ENCODE measurements at regions not wholly inside any gene's neighbourhood (a gene's known extent, or its start where the extent isn't known, plus 50 kb on each side); places are given as distances from the start of the nearest gene placed in this dataset.

DNA sequence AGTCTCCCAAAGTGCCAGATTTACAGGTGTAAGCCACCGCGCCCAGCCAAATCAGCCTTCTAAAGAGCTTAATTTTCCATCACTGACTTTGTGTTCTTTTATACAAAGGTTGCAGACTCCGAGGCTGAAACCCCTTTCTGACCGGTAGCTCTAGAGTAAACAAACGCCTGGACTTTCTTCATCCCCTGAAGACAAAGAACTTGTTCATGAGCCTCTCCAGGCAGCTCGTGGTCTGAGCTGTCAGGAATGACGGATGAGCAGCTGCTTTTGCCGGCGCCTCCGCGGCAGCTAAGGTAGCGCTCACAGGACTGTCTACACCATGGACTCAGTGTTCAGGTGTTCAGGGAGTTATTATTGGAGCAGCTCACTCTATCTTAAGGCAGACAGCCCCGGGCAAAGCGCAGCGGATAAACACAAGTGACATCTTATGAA lies 128.5 kb upstream of the ERRFI1 start:
- no peaks in the 10 kb centered on the region for H3K79me2 ChIP-seq (ENCODE audit: low read depth)
- DNase-seq: peak; percentile 81 to 95
- no peak overlapping the region for H3K4me3 ChIP-seq
- TF ChIP-seq EZH2 (IDR thresholded peaks at IDR 0.05; ENCODE audit: low read depth): no peak
- TF ChIP-seq, protein P1, sequence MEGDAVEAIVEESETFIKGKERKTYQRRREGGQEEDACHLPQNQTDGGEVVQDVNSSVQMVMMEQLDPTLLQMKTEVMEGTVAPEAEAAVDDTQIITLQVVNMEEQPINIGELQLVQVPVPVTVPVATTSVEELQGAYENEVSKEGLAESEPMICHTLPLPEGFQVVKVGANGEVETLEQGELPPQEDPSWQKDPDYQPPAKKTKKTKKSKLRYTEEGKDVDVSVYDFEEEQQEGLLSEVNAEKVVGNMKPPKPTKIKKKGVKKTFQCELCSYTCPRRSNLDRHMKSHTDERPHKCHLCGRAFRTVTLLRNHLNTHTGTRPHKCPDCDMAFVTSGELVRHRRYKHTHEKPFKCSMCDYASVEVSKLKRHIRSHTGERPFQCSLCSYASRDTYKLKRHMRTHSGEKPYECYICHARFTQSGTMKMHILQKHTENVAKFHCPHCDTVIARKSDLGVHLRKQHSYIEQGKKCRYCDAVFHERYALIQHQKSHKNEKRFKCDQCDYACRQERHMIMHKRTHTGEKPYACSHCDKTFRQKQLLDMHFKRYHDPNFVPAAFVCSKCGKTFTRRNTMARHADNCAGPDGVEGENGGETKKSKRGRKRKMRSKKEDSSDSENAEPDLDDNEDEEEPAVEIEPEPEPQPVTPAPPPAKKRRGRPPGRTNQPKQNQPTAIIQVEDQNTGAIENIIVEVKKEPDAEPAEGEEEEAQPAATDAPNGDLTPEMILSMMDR (conservative IDR thresholded peaks at IDR 0.05): no peak
- peak overlapping the region; percentile 99 for H3K27ac ChIP-seq
- H3K36me3 ChIP-seq (ENCODE audit: low read depth): no peaks in the 10 kb centered on the region
- intact Hi-C loops (cut with micrococcal nuclease; ENCODE audit: unreplicated experiment): loop anchor here (1.0 to 5.0 kb wide), 2 partner anchors 48 to 76 kb away; no protein-coding TSS in a partner anchor
- no peak overlapping the region for H2AFZ ChIP-seq
- peak overlapping the region; percentile 65 for H3K4me2 ChIP-seq
- no peaks in the 10 kb centered on the region for H3K9me2 ChIP-seq (ENCODE audit: insufficient read depth)
- H4K20me1 ChIP-seq (ENCODE audit: insufficient read depth): no peaks in the 10 kb centered on the region
- H3K9me3 ChIP-seq (ENCODE audit: insufficient read depth, low read depth): no peaks in the 10 kb centered on the region
- BruUV-seq (replicated peaks): no TSS peak
- H3K4me1 ChIP-seq (replicated peaks; ENCODE audit: insufficient read depth): peaks cover 31% of the 10 kb centered on the region
- POLR2A ChIA-PET (ENCODE audit: unreplicated experiment): interaction anchor here (0.6 to 0.7 kb wide), 2 partner anchors 21 to 33 kb away, joined by 3 to 7 read pairs; no protein-coding TSS in a partner anchor
- peaks cover 33% of the 10 kb centered on the region for H3F3A ChIP-seq (ENCODE audit: insufficient read depth, low read depth)
- no peaks in the 10 kb centered on the region for H3K27me3 ChIP-seq (ENCODE audit: insufficient read depth, low read depth)
- CTCF ChIA-PET: interaction anchor here (0.7 kb wide), 1 partner anchor 160 kb away, joined by 4 read pairs; no protein-coding TSS in a partner anchor

DNA sequence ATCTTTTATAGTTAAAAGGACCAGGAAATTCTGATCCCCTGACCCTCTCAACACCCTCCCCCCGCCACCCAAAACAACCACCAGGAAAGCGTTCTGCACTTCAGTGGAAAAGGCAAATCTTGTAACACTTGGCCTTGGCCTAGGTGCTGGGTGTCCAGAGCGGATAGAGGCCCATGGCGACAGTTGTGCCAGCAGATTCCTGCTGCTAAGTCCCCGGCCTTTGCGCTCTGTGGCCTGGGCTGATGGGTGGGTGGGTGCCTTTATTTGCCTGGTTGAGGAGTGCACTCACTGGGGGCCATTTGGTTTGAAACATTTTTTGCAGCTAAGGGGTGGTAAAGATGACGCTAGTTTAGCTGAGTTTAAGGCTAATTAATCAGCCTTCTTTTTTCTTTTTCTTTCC lies 127.9 kb upstream of the ERRFI1 start:
- Histone ChIP-seq H4K20me1 (ENCODE audit: insufficient read depth) (no peaks in the 10 kb centered on the region), H2AFZ (no peak overlapping the region), H3K9me3 (ENCODE audit: insufficient read depth, low read depth) (no peaks in the 10 kb centered on the region), H3K36me3 (ENCODE audit: low read depth) (no peaks in the 10 kb centered on the region), H3K9me2 (ENCODE audit: insufficient read depth) (no peaks in the 10 kb centered on the region), H3K4me1 (replicated peaks; ENCODE audit: insufficient read depth) (peaks cover 31% of the 10 kb centered on the region), H3K27ac (peak overlapping the region; percentile 99), H3K4me2 (peak overlapping the region; percentile 65), H3K27me3 (ENCODE audit: insufficient read depth, low read depth) (no peaks in the 10 kb centered on the region), H3F3A (ENCODE audit: insufficient read depth, low read depth) (peaks cover 33% of the 10 kb centered on the region), H3K79me2 (ENCODE audit: low read depth) (no peaks in the 10 kb centered on the region), H3K4me3 (no peak overlapping the region)
- ChIA-PET POLR2A (ENCODE audit: unreplicated experiment) (no interaction called here), CTCF (interaction anchor here (0.7 kb wide), 1 partner anchor 161 kb away, joined by 4 read pairs; no protein-coding TSS in a partner anchor)
- TF ChIP-seq, protein P1 (conservative IDR thresholded peaks at IDR 0.05): no peak
- TF ChIP-seq EZH2 (IDR thresholded peaks at IDR 0.05; ENCODE audit: low read depth): no peak
- BruUV-seq (replicated peaks): no TSS peak
- no peak for DNase-seq
- intact Hi-C loops (cut with micrococcal nuclease; ENCODE audit: unreplicated experiment): loop anchor here (1.0 to 5.0 kb wide), 2 partner anchors 48 to 76 kb away; no protein-coding TSS in a partner anchor

DNA sequence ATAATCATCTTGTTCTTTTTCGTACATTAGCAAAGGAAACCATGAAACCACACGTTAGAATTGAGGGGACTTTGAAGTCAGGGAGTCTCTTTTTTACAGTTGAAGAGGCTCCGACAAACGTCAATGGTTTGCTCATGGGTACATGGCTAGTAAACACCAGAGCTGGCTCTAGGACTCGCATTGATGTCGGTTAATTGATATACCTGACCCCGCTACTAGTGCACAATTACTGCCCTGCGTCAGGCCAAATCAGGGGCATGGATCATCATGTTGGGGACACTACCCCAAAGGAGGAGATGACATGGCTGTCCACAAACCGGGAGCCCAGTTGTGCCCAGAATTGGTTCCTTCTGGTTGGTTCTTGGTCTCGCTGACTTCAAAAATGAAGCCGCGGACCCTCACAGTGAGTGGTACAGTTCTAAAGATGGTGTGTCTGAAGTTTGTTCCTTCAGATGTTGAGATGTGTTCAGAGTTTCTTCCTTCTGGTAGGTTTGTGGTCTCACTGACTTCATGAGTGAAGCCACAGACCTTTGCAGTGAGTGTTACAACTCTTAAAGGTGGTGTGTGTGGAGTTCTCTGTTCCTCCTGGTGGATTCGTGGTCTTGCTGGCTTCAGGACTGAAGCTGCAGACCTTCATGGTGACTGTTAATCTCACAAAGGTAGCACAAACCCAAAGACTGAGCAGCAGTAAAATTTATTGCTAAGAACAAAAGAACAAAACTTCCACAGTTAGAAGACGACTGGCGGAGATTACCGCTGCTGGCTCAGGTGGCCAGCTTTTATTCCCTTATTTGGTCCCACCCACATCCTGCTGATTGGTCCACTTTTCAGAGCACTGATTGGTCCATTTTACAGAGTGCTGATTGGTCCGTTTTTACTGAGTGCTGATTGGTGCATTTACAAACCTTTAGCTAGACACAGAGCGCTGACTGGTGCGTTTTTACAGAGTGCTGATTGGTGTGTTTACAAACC lies 126.9 kb upstream of the ERRFI1 start:
- no TSS peak for BruUV-seq (replicated peaks)
- H3K79me2 ChIP-seq (ENCODE audit: low read depth): no peaks in the 10 kb centered on the region
- H3K36me3 ChIP-seq (ENCODE audit: low read depth): no peaks in the 10 kb centered on the region
- no peak overlapping the region for H3K4me2 ChIP-seq
- no peak for TF ChIP-seq EZH2 (IDR thresholded peaks at IDR 0.05; ENCODE audit: low read depth)
- TF ChIP-seq, protein P1 (conservative IDR thresholded peaks at IDR 0.05): no peak
- H3K27ac ChIP-seq: peak overlapping the region; percentile 99; the same call in 1 of the 2 replicates
- no peaks in the 10 kb centered on the region for H4K20me1 ChIP-seq (ENCODE audit: insufficient read depth)
- CTCF ChIA-PET: no interaction called here
- H3F3A ChIP-seq (ENCODE audit: insufficient read depth, low read depth): peaks cover 33% of the 10 kb centered on the region
- H2AFZ ChIP-seq: no peak overlapping the region
- DNase-seq: no peak
- H3K27me3 ChIP-seq (ENCODE audit: insufficient read depth, low read depth): no peaks in the 10 kb centered on the region
- intact Hi-C loops (cut with micrococcal nuclease; ENCODE audit: unreplicated experiment): loop anchor here (5.0 kb wide), 1 partner anchor 49 kb away; no protein-coding TSS in a partner anchor
- no peaks in the 10 kb centered on the region for H3K9me2 ChIP-seq (ENCODE audit: insufficient read depth)
- peaks cover 31% of the 10 kb centered on the region for H3K4me1 ChIP-seq (replicated peaks; ENCODE audit: insufficient read depth)
- POLR2A ChIA-PET (ENCODE audit: unreplicated experiment): no interaction called here
- no peak overlapping the region for H3K4me3 ChIP-seq
- H3K9me3 ChIP-seq (ENCODE audit: insufficient read depth, low read depth): no peaks in the 10 kb centered on the region

Measured in PC-9 (cell line).